GM23338 (cell line): ENCODE measurements at regions not wholly inside any gene's neighbourhood (a gene's known extent, or its start where the extent isn't known, plus 50 kb on each side); places are given as distances from the start of the nearest gene placed in this dataset.

Experiments
- ATAC-seq: fragments of 200-7000 bp; cut with Tn5 transposase; 3 replicates; pipeline ENCODE4 v1.9.1; 2020
- DNase-seq: peaks from one replicate; pipeline ENCODE4 v3.0.0-alpha.2; 2015; ENCODE audit warnings: low spot score
- H2AFZ ChIP-seq: fragments of 200-600 bp; sonication (generic); 2 replicates; pipeline ENCODE4 v1.8.0; 2016; ENCODE audit warnings: antibody characterized with exemption, mild to moderate bottlenecking, moderate library complexity
- H3F3A ChIP-seq: fragments of 200-600 bp; sonication (generic); replicated peaks from 2 replicates; pipeline ENCODE4 v1.8.0; 2017; ENCODE audit warnings: antibody characterized with exemption, mixed run types, low read depth
- H3K27ac ChIP-seq: fragments of 200-600 bp; sonication (generic); 2 replicates; pipeline ENCODE4 v1.6.1; 2016; ENCODE audit warnings: low read depth
- H3K27me3 ChIP-seq: fragments of 200-600 bp; sonication (generic); 2 replicates; pipeline ENCODE4 v1.8.0; 2016; ENCODE audit warnings: mild to moderate bottlenecking, mixed run types, moderate library complexity; ENCODE audit not compliant: insufficient read depth
- H3K36me3 ChIP-seq: fragments of 200-600 bp; sonication (generic); 2 replicates; pipeline ENCODE4 v1.8.0; 2016; ENCODE audit warnings: mild to moderate bottlenecking; ENCODE audit not compliant: insufficient read depth
- H3K4me1 ChIP-seq: fragments of 200-600 bp; sonication (generic); 2 replicates; pipeline ENCODE4 v1.8.0; 2016; ENCODE audit warnings: mild to moderate bottlenecking, moderate library complexity; ENCODE audit not compliant: insufficient read depth
- H3K4me2 ChIP-seq: fragments of 200-600 bp; sonication (generic); 2 replicates; pipeline ENCODE4 v1.7.1; 2017; ENCODE audit warnings: mixed run types
- H3K4me3 ChIP-seq: fragments of 200-600 bp; sonication (generic); 2 replicates; pipeline ENCODE4 v1.6.1; 2016; ENCODE audit warnings: mixed run types
- H3K79me2 ChIP-seq: fragments of 200-600 bp; sonication (generic); replicated peaks from 2 replicates; pipeline ENCODE4 v1.8.0; 2017; ENCODE audit warnings: mild to moderate bottlenecking; ENCODE audit not compliant: insufficient read depth
- H3K9me2 ChIP-seq: fragments of 200-600 bp; sonication (generic); 2 replicates; pipeline ENCODE4 v1.8.0; 2017; ENCODE audit not compliant: insufficient read depth
- H4K20me1 ChIP-seq: fragments of 200-600 bp; sonication (generic); replicated peaks from 2 replicates; pipeline ENCODE4 v1.8.0; 2017; ENCODE audit warnings: mild to moderate bottlenecking; ENCODE audit not compliant: insufficient read depth
- H3K27ac Mint-ChIP-seq: 2 replicates; pipeline ENCODE4 v1.8.0; 2020; ENCODE audit warnings: inconsistent platforms, mild to moderate bottlenecking, moderate library complexity, mixed read lengths
- H3K27me3 Mint-ChIP-seq: 3 replicates; pipeline ENCODE4 v1.8.0; 2022; ENCODE audit warnings: low read depth, mild to moderate bottlenecking, moderate library complexity, mixed read lengths, inconsistent platforms; ENCODE audit not compliant: insufficient read depth, poor library complexity
- H3K36me3 Mint-ChIP-seq: 3 replicates; pipeline ENCODE4 v1.8.0; 2021; ENCODE audit warnings: low read depth, mild to moderate bottlenecking, inconsistent platforms, moderate library complexity, mixed read lengths
- H3K4me1 Mint-ChIP-seq: 3 replicates; pipeline ENCODE4 v1.8.0; 2020; ENCODE audit warnings: mild to moderate bottlenecking, inconsistent platforms, mixed read lengths
- H3K4me3 Mint-ChIP-seq: 3 replicates; pipeline ENCODE4 v1.8.0; 2021; ENCODE audit warnings: moderate library complexity, mild to moderate bottlenecking, inconsistent platforms, mixed read lengths
- H3K9me3 Mint-ChIP-seq: 3 replicates; pipeline ENCODE4 v1.8.0; 2020; ENCODE audit warnings: moderate library complexity, mild to moderate bottlenecking, inconsistent platforms, mixed read lengths
- CREB1 ChIP-seq: fragments of 250-450 bp; sonication (Bioruptor Pico); IDR thresholded peaks from 2 replicates; pipeline ENCODE4 v1.5.0; 2020; ENCODE audit warnings: low read depth, mild to moderate bottlenecking, moderate library complexity
- EZH2 ChIP-seq: fragments of 200-600 bp; sonication (generic); IDR thresholded peaks from one replicate; pipeline ENCODE4 v1.8.0; 2017; ENCODE audit warnings: antibody characterized with exemption, mild to moderate bottlenecking, low read depth; ENCODE audit not compliant: unreplicated experiment
- EZH2phosphoT487 ChIP-seq: fragments of 200-600 bp; sonication (generic); IDR thresholded peaks from one replicate; pipeline ENCODE4 v1.8.1; 2018; ENCODE audit warnings: antibody characterized with exemption; ENCODE audit not compliant: unreplicated experiment
- JUNB ChIP-seq: IDR thresholded peaks from one replicate; pipeline ENCODE4 v1.6.1; 2016; ENCODE audit warnings: antibody characterized with exemption; ENCODE audit not compliant: unreplicated experiment
- POLR2AphosphoS5 ChIP-seq: IDR thresholded peaks from 2 replicates; pipeline ENCODE4 v1.6.1; 2016; ENCODE audit warnings: antibody characterized with exemption, low read depth
- STAT1 ChIP-seq: IDR thresholded peaks from one replicate; pipeline ENCODE4 v1.6.1; 2016; ENCODE audit warnings: antibody characterized with exemption; ENCODE audit not compliant: unreplicated experiment
- ZNF114 ChIP-seq: fragments of 250-450 bp; sonication (Bioruptor Pico); IDR thresholded peaks from 2 replicates; pipeline ENCODE4 v1.5.0; 2020; ENCODE audit warnings: mild to moderate bottlenecking, moderate library complexity
- ZNF331 ChIP-seq: fragments of 250-450 bp; sonication (Bioruptor Pico); IDR thresholded peaks from 2 replicates; pipeline ENCODE4 v1.5.0; 2020; ENCODE audit warnings: low read depth, mild to moderate bottlenecking, moderate library complexity
- TF ChIP-seq, protein P1 (sequence below), 2 experiments: fragments of 200-600 bp in 1 of 2; sonication (generic) in 1 of 2; conservative IDR thresholded peaks; 2 replicates each; pipeline versions ENCODE4 v1.5.1 to v1.6.1; 2016 to 2017; ENCODE audit warnings: antibody characterized with exemption in 2 of 2, low read depth in 2 of 2, mild to moderate bottlenecking in 2 of 2, moderate library complexity in 1 of 2
- TF ChIP-seq, protein P2 (sequence below): IDR thresholded peaks from one replicate; pipeline ENCODE4 v1.6.1; 2018; ENCODE audit warnings: antibody characterized with exemption; ENCODE audit not compliant: unreplicated experiment

- TF ChIP-seq EZH2phosphoT487, result no peak
- TF ChIP-seq POLR2AphosphoS5, result no peak
- TF ChIP-seq, protein P1, sequence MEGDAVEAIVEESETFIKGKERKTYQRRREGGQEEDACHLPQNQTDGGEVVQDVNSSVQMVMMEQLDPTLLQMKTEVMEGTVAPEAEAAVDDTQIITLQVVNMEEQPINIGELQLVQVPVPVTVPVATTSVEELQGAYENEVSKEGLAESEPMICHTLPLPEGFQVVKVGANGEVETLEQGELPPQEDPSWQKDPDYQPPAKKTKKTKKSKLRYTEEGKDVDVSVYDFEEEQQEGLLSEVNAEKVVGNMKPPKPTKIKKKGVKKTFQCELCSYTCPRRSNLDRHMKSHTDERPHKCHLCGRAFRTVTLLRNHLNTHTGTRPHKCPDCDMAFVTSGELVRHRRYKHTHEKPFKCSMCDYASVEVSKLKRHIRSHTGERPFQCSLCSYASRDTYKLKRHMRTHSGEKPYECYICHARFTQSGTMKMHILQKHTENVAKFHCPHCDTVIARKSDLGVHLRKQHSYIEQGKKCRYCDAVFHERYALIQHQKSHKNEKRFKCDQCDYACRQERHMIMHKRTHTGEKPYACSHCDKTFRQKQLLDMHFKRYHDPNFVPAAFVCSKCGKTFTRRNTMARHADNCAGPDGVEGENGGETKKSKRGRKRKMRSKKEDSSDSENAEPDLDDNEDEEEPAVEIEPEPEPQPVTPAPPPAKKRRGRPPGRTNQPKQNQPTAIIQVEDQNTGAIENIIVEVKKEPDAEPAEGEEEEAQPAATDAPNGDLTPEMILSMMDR (conservative IDR thresholded peaks at IDR 0.05; ENCODE audit: low read depth in 2 of 2), result no peak
Observed at GRCh38 chr2:101624706-101625332, 72.7 kb upstream of the MAP4K4 start (continued).

DNA sequence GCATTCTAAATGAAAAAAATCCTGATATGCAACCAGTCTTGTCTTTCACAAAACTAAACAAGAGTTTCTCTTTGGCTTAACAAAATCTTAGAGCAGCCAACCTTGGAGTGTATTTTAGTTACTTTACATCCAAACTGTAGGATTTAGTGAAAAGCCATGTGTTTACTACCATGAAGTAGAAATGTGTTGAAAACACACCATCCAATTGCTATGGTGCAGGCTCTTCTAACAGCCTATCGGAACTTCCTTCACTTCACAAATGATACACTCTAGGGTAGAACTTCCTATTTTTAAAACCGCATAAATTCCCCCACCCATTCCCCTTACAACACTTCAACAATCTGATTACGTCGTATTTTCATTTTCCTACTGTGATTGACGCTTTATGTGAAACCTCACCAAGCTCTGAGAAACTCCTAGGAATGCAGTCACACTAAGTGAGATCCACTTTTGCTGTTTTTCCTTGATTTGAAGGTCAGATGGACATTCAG is 74.4 kb upstream of the MAP4K4 start:
- H3K4me1 ChIP-seq, result no peaks in the 10 kb centered on the region; the same call in 1 of the 2 replicates
- no peak overlapping the region for H3K4me3 ChIP-seq
- H3K36me3 ChIP-seq, result no peaks in the 10 kb centered on the region
- no peaks in the 10 kb centered on the region for H3K9me2 ChIP-seq
- H3K79me2 ChIP-seq, result no peaks in the 10 kb centered on the region
- Mint-ChIP-seq H3K27me3 (peaks cover 8% of the 10 kb centered on the region), H3K4me1 (peaks cover 12% of the 10 kb centered on the region; the same call in 2 of the 3 replicates), H3K27ac (no peak overlapping the region), H3K4me3 (no peak overlapping the region), H3K9me3 (no peaks in the 10 kb centered on the region), H3K36me3 (no peaks in the 10 kb centered on the region)
- H2AFZ ChIP-seq, result peak overlapping the region; percentile 19
- H3K27ac ChIP-seq, result no peak overlapping the region
- no peak for DNase-seq
- no peaks in the 10 kb centered on the region for H4K20me1 ChIP-seq
- H3K4me2 ChIP-seq, result no peak overlapping the region
- H3F3A ChIP-seq, result no peaks in the 10 kb centered on the region
- no peaks in the 10 kb centered on the region for H3K27me3 ChIP-seq
- TF ChIP-seq ZNF331 (CRISPR knock-in tag) (no peak), EZH2phosphoT487 (no peak), ZNF114 (CRISPR knock-in tag) (no peak), JUNB (no peak), CREB1 (CRISPR knock-in tag) (no peak), STAT1 (no peak), POLR2AphosphoS5 (no peak), EZH2 (no peak)
- TF ChIP-seq, protein P2, sequence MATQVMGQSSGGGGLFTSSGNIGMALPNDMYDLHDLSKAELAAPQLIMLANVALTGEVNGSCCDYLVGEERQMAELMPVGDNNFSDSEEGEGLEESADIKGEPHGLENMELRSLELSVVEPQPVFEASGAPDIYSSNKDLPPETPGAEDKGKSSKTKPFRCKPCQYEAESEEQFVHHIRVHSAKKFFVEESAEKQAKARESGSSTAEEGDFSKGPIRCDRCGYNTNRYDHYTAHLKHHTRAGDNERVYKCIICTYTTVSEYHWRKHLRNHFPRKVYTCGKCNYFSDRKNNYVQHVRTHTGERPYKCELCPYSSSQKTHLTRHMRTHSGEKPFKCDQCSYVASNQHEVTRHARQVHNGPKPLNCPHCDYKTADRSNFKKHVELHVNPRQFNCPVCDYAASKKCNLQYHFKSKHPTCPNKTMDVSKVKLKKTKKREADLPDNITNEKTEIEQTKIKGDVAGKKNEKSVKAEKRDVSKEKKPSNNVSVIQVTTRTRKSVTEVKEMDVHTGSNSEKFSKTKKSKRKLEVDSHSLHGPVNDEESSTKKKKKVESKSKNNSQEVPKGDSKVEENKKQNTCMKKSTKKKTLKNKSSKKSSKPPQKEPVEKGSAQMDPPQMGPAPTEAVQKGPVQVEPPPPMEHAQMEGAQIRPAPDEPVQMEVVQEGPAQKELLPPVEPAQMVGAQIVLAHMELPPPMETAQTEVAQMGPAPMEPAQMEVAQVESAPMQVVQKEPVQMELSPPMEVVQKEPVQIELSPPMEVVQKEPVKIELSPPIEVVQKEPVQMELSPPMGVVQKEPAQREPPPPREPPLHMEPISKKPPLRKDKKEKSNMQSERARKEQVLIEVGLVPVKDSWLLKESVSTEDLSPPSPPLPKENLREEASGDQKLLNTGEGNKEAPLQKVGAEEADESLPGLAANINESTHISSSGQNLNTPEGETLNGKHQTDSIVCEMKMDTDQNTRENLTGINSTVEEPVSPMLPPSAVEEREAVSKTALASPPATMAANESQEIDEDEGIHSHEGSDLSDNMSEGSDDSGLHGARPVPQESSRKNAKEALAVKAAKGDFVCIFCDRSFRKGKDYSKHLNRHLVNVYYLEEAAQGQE, result no peak
- no peak for ATAC-seq
